Heart right ventricle (tissue), 16 donors: ENCODE measurements at regions not wholly inside any gene's neighbourhood (a gene's known extent, or its start where the extent isn't known, plus 50 kb on each side); places are given as distances from the start of the nearest gene placed in this dataset.

Source experiments
- ATAC-seq, 8 donors: fragments of 200-7000 bp; cut with Tn5 transposase; one replicate each; pipeline ENCODE4 v1.9.1; 2020; ENCODE audit warnings: mild to moderate bottlenecking in 8 of 8, moderate library complexity in 8 of 8, moderate number of reproducible peaks in 1 of 8
- DNase-seq, 2 donors: peaks; one replicate each; pipeline ENCODE4 v3.0.0-alpha.2; 2020
- H3K27ac ChIP-seq, 10 donors: fragments of 200-600 bp; sonication (generic) in 2 of 10; one replicate each; pipeline versions ENCODE4 v1.5.0 to v1.8.0; 2020 to 2022; ENCODE audit warnings: mild to moderate bottlenecking in 3 of 10
- H3K27me3 ChIP-seq, 7 donors: fragments of 200-600 bp; one replicate each; pipeline ENCODE4 v1.8.0; 2021 to 2022; ENCODE audit warnings: mild to moderate bottlenecking in 2 of 7
- H3K36me3 ChIP-seq, 9 donors: fragments of 200-600 bp; sonication (generic) in 1 of 9; one replicate each; pipeline versions ENCODE4 v1.5.0 to v1.8.0; 2020 to 2022; ENCODE audit warnings: mild to moderate bottlenecking in 2 of 9
- H3K4me1 ChIP-seq, 9 donors: fragments of 200-600 bp; sonication (generic) in 1 of 9; one replicate each; pipeline versions ENCODE4 v1.5.0 to v1.8.0; 2020 to 2022; ENCODE audit warnings: mild to moderate bottlenecking in 4 of 9
- H3K4me3 ChIP-seq, 10 donors: fragments of 200-600 bp; sonication (generic) in 2 of 10; one replicate each; pipeline versions ENCODE4 v1.5.0 to v1.8.0; 2020 to 2022; ENCODE audit warnings: mild to moderate bottlenecking in 7 of 10, moderate library complexity in 2 of 10
- H3K9me3 ChIP-seq, 11 donors: fragments of 200-600 bp in 10 of 11; sonication (generic) in 2 of 11; one replicate each; pipeline versions ENCODE4 v1.5.0 to v1.8.0; 2013 to 2022; ENCODE audit warnings: mild to moderate bottlenecking in 2 of 11, control low read depth in 1 of 11, moderate library complexity in 1 of 11
- WGBS, 2 donors: extraction: QIAGEN DNeasy Blood & Tissue Kit; methylation state at CpG; one replicate each; pipeline ENCODE4 v1.1.7; 2013; ENCODE audit warnings: inconsistent platforms in 1 of 2; 5-methylcytosine and 5-hydroxymethylcytosine counted together
- intact Hi-C, 10 donors: fragments of 100-400 bp; cut with DNase I; formaldehyde crosslinking; loops; one replicate each; pipeline versions ENCODE4 v1.11.1 to v1.14.2; 2022
- TF ChIP-seq, protein P1 (sequence below), 9 donors: fragments of 200-600 bp; sonication (generic) in 2 of 9; IDR thresholded peaks; one replicate each; pipeline versions ENCODE4 v1.5.0 to v1.8.0; 2021 to 2022; ENCODE audit warnings: antibody characterized with exemption in 9 of 9, mild to moderate bottlenecking in 5 of 9, moderate library complexity in 1 of 9
- donor health status: Arrhythmogenic right ventricular cardiomyopathy.
- donor health status: ischemic (EF 13 %, LVEDD 7.1; RV severe dilation, severe dysfunction).
- donor health status: healthy with polysubstance abuse.
- donor health status: DM: no; HTN: yes; CAD: no.
- donor health status: DM: no; HTN: no; CAD: no.
- donor health status: ischemic (EF 25% LVEDD 6.9; RV normal size, moderate dysfunction).
- donor health status: ischemic (EF 25% LVEDD 5.7; RV mildly dilated, moderate dysfunction).
- donor health status: healthy.
- donor health status: DM: yes; HTN: yes; CAD: no.
- donor health status: Ischemic cardiomyopathy.
- donor health status: ischemic (EF 35%, LVEDD 5.7; RV mildly dilated, moderate dysfunction).
- donor health status: nonischemic (EF 11% LVEDD 7.7; RV severe dilation, severe dysfunction).
- donor health status: DM: yes; HTN: yes; CAD: no.
- donor health status: PGD.
- donor health status: ischemic (EF 29% LVEDD 5.4; RV normal size, mild dysfunction).
- donor health status: nonischemic (EF 23%, LVEDD 6.1; RV moderate dilation, normal function).

DNA sequence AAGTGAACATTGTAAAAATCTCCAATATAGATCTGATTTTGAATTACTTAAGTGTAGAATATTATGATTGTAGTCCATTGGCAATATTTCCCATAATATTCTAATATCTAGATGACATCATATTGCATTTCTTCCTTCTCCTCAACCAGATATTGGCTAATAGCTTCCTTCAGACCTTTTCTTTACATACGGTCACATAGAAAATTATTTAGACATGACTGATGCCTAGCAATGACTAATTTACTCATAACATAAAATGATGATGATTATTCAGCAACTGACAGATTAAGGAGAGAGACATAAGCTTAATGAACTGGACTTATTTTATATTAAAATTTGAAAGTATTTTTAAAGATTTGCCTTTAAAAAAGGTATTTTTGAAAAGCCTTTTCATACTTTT is 1287.6 kb downstream of the STIM2 start:
- Histone ChIP-seq H3K4me3 (no peak overlapping the region), H3K9me3 (no peaks in the 10 kb centered on the region), H3K27ac (no peak overlapping the region), H3K36me3 (no peaks in the 10 kb centered on the region), H3K4me1 (no peaks in the 10 kb centered on the region), H3K27me3 (no peaks in the 10 kb centered on the region)
- DNase-seq (no peak), ATAC-seq (no peak)
- TF ChIP-seq, protein P1, sequence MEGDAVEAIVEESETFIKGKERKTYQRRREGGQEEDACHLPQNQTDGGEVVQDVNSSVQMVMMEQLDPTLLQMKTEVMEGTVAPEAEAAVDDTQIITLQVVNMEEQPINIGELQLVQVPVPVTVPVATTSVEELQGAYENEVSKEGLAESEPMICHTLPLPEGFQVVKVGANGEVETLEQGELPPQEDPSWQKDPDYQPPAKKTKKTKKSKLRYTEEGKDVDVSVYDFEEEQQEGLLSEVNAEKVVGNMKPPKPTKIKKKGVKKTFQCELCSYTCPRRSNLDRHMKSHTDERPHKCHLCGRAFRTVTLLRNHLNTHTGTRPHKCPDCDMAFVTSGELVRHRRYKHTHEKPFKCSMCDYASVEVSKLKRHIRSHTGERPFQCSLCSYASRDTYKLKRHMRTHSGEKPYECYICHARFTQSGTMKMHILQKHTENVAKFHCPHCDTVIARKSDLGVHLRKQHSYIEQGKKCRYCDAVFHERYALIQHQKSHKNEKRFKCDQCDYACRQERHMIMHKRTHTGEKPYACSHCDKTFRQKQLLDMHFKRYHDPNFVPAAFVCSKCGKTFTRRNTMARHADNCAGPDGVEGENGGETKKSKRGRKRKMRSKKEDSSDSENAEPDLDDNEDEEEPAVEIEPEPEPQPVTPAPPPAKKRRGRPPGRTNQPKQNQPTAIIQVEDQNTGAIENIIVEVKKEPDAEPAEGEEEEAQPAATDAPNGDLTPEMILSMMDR (IDR thresholded peaks at IDR 0.05): no peak
- 67 to 87% methylated on average over 1 of the region's 1 CpG for WGBS, 2 donors
- intact Hi-C loops: no loop called here

DNA sequence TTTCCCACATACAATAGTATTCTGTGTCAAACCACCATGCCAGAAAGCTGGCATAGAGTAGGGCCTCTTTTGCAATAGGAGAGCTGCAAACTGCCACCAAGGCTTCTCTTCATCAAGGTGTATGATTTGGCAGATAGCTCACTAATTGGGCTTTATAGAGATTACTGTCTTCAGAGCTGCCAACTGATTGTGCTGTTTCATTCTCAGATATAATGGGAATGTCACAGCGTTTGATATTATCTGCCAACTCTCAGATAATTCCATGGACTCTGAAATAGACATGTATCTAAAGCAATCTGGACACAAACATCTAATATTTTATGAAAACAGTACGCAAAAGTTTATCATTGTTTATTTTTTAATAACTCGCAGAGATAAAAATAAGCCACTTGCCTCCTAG is 1289.1 kb downstream of the STIM2 start:
- Histone ChIP-seq H3K4me1 (no peaks in the 10 kb centered on the region), H3K36me3 (no peaks in the 10 kb centered on the region), H3K9me3 (no peaks in the 10 kb centered on the region), H3K27ac (no peak overlapping the region), H3K4me3 (no peak overlapping the region), H3K27me3 (no peaks in the 10 kb centered on the region)
- ATAC-seq (no peak), DNase-seq (no peak)
- TF ChIP-seq, protein P1 (IDR thresholded peaks at IDR 0.05): no peak
- intact Hi-C loops: no loop called here
- 63 to 69% methylated on average over 3 of the region's 3 CpGs for WGBS, 2 donors

DNA sequence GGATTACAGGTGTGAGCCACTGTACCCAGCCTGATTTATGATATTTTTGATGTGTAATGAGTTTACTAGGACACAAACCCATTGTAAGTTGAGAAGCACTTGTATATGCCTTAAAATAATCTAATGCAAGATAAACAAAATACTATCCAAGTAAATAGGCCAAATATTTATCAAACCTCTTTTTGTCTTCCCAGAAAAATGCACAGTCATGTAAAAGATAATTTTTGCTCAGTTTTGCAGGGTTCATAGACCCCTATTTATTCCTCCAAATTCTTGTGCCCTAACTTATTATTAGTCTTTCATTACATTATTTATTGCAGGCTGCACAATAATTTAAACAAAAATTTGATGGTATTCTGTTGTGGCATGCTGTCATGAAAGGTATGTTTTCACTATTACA is 1290.7 kb downstream of the STIM2 start:
- no peak for ATAC-seq
- H3K4me1 ChIP-seq: no peaks in the 10 kb centered on the region

DNA sequence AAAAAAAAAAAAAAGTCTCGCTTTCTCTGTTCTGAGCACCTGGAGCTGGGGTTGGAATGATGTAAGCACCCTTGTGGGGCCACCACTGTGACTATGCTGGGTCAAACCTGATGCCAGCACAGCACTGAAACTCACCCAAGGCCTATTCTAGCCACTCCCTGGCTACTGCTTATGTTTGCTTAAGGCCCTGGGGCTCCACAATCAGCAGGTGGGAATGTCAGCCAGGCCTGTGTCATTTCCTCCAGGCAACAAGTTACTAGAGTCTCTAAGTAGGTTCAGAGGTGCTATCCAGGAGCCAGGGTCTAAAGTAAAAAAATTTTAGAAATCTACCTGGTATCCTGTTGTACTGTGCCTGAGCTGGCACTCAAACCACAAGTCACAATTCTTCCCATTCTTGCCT is 1306.8 kb downstream of the STIM2 start:
- H3K27me3 ChIP-seq: no peaks in the 10 kb centered on the region
- DNase-seq (no peak), ATAC-seq (no peak)
- no peaks in the 10 kb centered on the region for H3K36me3 ChIP-seq
- TF ChIP-seq, protein P1 (IDR thresholded peaks at IDR 0.05): no peak
- no peak overlapping the region for H3K27ac ChIP-seq
- no peaks in the 10 kb centered on the region for H3K4me1 ChIP-seq
- WGBS, 2 donors: 76 to 94% methylated on average over 1 of the region's 1 CpG
- intact Hi-C loops: no loop called here
- peaks cover 0 to 8% (median 0%) of the 10 kb centered on the region in 11 donors for H3K9me3 ChIP-seq
- H3K4me3 ChIP-seq: no peak overlapping the region

More for the DNA sequence above, 1290.7 kb downstream of the STIM2 start:
- Histone ChIP-seq H3K27ac (no peak overlapping the region), H3K36me3 (no peaks in the 10 kb centered on the region), H3K4me3 (no peak overlapping the region), H3K9me3 (peaks cover 0 to under 1% (median 0%) of the 10 kb centered on the region in 11 donors), H3K27me3 (no peaks in the 10 kb centered on the region)
- DNase-seq: no peak
- TF ChIP-seq, protein P1 (IDR thresholded peaks at IDR 0.05): no peak
- intact Hi-C loops: no loop called here

DNA sequence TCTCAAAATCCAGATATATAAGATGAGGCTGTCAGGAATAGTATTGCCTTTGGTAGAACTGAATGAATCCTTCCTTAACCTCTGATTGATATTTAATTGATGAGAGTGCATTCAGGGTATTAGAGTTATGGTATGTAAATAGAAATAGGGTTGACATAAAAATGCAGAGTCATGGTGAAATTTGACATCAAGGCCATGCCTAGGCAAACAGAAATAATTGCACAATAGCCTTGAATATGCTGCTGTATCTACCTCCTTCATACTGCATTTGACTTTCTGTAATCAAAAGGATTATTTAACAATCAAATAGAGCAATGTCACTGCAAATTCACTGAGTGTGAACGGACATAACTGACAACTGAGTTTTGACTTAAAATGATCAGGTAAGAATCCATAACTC is 1316.3 kb downstream of the STIM2 start:
- 86% methylated on average over 1 of the region's 1 CpG for WGBS, 2 donors
- Histone ChIP-seq H3K4me1 (no peaks in the 10 kb centered on the region), H3K27ac (no peak overlapping the region), H3K36me3 (no peaks in the 10 kb centered on the region), H3K9me3 (no peaks in the 10 kb centered on the region), H3K4me3 (no peak overlapping the region), H3K27me3 (no peaks in the 10 kb centered on the region)
- intact Hi-C loops: no loop called here
- DNase-seq: no peak
- TF ChIP-seq, protein P1 (IDR thresholded peaks at IDR 0.05): no peak
- no peak for ATAC-seq
